DOHH2 (cell line): ENCODE measurements at regions not wholly inside any gene's neighbourhood (a gene's known extent, or its start where the extent isn't known, plus 50 kb on each side); places are given as distances from the start of the nearest gene placed in this dataset.

Source experiments
- H3F3A ChIP-seq: fragments of 200-600 bp; sonication (generic), shearing (Covaris generic); 2 replicates; pipeline ENCODE4 v1.6.0; 2016; ENCODE audit warnings: antibody characterized with exemption, mild to moderate bottlenecking; ENCODE audit not compliant: control insufficient read depth, insufficient read depth
- H3K27ac ChIP-seq: fragments of 200-600 bp; sonication (generic); 2 replicates; pipeline ENCODE4 v1.5.1; 2014; ENCODE audit warnings: low read depth, mild to moderate bottlenecking, low read length, moderate library complexity
- H3K27me3 ChIP-seq: fragments of 200-600 bp; sonication (generic); 2 replicates; pipeline ENCODE4 v1.6.1; 2014; ENCODE audit warnings: mild to moderate bottlenecking, low read length, mixed read lengths; ENCODE audit not compliant: control insufficient read depth
- H3K36me3 ChIP-seq: fragments of 200-600 bp; sonication (generic); 2 replicates; pipeline ENCODE4 v1.6.1; 2014; ENCODE audit warnings: mild to moderate bottlenecking, low read length, moderate library complexity, mixed read lengths; ENCODE audit not compliant: control insufficient read depth
- H3K4me1 ChIP-seq: fragments of 200-600 bp; sonication (generic); 2 replicates; pipeline ENCODE4 v1.6.1; 2014; ENCODE audit warnings: mild to moderate bottlenecking, low read length, mixed read lengths; ENCODE audit not compliant: control insufficient read depth
- H3K4me2 ChIP-seq: fragments of 200-600 bp; sonication (generic); 2 replicates; pipeline ENCODE4 v1.6.0; 2014; ENCODE audit warnings: mild to moderate bottlenecking, low read length, moderate library complexity
- H3K4me3 ChIP-seq: fragments of 200-600 bp; sonication (generic); 2 replicates; pipeline ENCODE4 v1.5.1; 2014; ENCODE audit warnings: mild to moderate bottlenecking, low read length, mixed read lengths
- H3K79me2 ChIP-seq: fragments of 200-600 bp; sonication (generic); 2 replicates; pipeline ENCODE4 v1.6.1; 2014; ENCODE audit warnings: mild to moderate bottlenecking, low read length, mixed read lengths; ENCODE audit not compliant: control insufficient read depth
- H3K9me2 ChIP-seq: fragments of 200-600 bp; sonication (generic); replicated peaks from 2 replicates; pipeline ENCODE4 v1.6.1; 2014; ENCODE audit warnings: mild to moderate bottlenecking, low read length, mixed read lengths; ENCODE audit not compliant: control insufficient read depth
- H3K9me3 ChIP-seq: fragments of 200-600 bp; sonication (generic); 2 replicates; pipeline ENCODE4 v1.6.1; 2014; ENCODE audit warnings: antibody characterized with exemption, low read length, mixed read lengths; ENCODE audit not compliant: control insufficient read depth, insufficient read depth
- H4K20me1 ChIP-seq: fragments of 200-600 bp; sonication (generic); 2 replicates; pipeline ENCODE4 v1.6.0; 2014; ENCODE audit warnings: low read depth, mild to moderate bottlenecking, antibody characterized with exemption, low read length, moderate library complexity; ENCODE audit not compliant: control insufficient read depth, insufficient read depth
- CTCF ChIP-seq: fragments of 200-600 bp; sonication (generic); IDR thresholded peaks from one replicate; pipeline ENCODE4 v1.5.1; 2014; ENCODE audit warnings: antibody characterized with exemption, mild to moderate bottlenecking, low read depth, low read length; ENCODE audit not compliant: poor library complexity, severe bottlenecking
- EZH2phosphoT487 ChIP-seq: fragments of 200-600 bp; sonication (generic); IDR thresholded peaks from 2 replicates; pipeline ENCODE4 v1.6.1; 2017; ENCODE audit warnings: borderline replicate concordance, mild to moderate bottlenecking, antibody characterized with exemption, low read length, moderate library complexity, mixed read lengths

GRCh38 chr6:76772951-76773350 is 690.3 kb downstream of the HTR1B start:
- TF ChIP-seq EZH2phosphoT487 (no peak), CTCF (no peak)

GRCh38 chr6:76771059-76771634 is 692.1 kb downstream of the HTR1B start:
- no peak overlapping the region for H3K4me3 ChIP-seq
- H4K20me1 ChIP-seq, result no peaks in the 10 kb centered on the region
- H3K79me2 ChIP-seq, result no peaks in the 10 kb centered on the region
- no peak overlapping the region for H3K4me2 ChIP-seq
- no peaks in the 10 kb centered on the region for H3K9me3 ChIP-seq
- no peaks in the 10 kb centered on the region for H3F3A ChIP-seq
- H3K4me1 ChIP-seq, result no peaks in the 10 kb centered on the region
- TF ChIP-seq EZH2phosphoT487 (no peak), CTCF (no peak)
- no peak overlapping the region for H3K27ac ChIP-seq
- no peaks in the 10 kb centered on the region; the same call in 1 of the 2 replicates for H3K9me2 ChIP-seq
- H3K36me3 ChIP-seq, result no peaks in the 10 kb centered on the region
- no peaks in the 10 kb centered on the region for H3K27me3 ChIP-seq

More at GRCh38 chr6:76772951-76773350, 690.3 kb downstream of the HTR1B start:
- no peaks in the 10 kb centered on the region for H3K4me1 ChIP-seq
- no peak overlapping the region for H3K4me3 ChIP-seq
- H3K4me2 ChIP-seq, result no peak overlapping the region
- H3F3A ChIP-seq, result no peaks in the 10 kb centered on the region
- H4K20me1 ChIP-seq, result no peaks in the 10 kb centered on the region
- H3K9me2 ChIP-seq, result no peaks in the 10 kb centered on the region; the same call in 1 of the 2 replicates
- no peaks in the 10 kb centered on the region for H3K9me3 ChIP-seq
- H3K36me3 ChIP-seq, result no peaks in the 10 kb centered on the region
- no peak overlapping the region for H3K27ac ChIP-seq
- no peaks in the 10 kb centered on the region for H3K79me2 ChIP-seq
- no peaks in the 10 kb centered on the region for H3K27me3 ChIP-seq

- H3K4me3 ChIP-seq, result no peak overlapping the region
- no peak overlapping the region for H3K4me2 ChIP-seq
- no peaks in the 10 kb centered on the region for H3K79me2 ChIP-seq
- H3K9me2 ChIP-seq, result no peaks in the 10 kb centered on the region; the same call in 1 of the 2 replicates
- H3K9me3 ChIP-seq, result no peaks in the 10 kb centered on the region
- no peaks in the 10 kb centered on the region for H3K27me3 ChIP-seq
- no peak overlapping the region for H3K27ac ChIP-seq
- H3K36me3 ChIP-seq, result no peaks in the 10 kb centered on the region
- TF ChIP-seq CTCF, result no peak
- TF ChIP-seq EZH2phosphoT487, result no peak
- no peaks in the 10 kb centered on the region for H4K20me1 ChIP-seq
- H3K4me1 ChIP-seq, result no peaks in the 10 kb centered on the region
- no peaks in the 10 kb centered on the region for H3F3A ChIP-seq
Observed at GRCh38 chr6:76770281-76770680, 693.0 kb downstream of the HTR1B start.
